HCT116 (cell line): ENCODE measurements at regions not wholly inside any gene's neighbourhood (a gene's known extent, or its start where the extent isn't known, plus 50 kb on each side); places are given as distances from the start of the nearest gene placed in this dataset.

Source experiments
- ATAC-seq: fragments of 200-7000 bp; cut with Tn5 transposase; 2 replicates; pipeline ENCODE4 v1.9.1; 2020; ENCODE audit warnings: mild to moderate bottlenecking, moderate library complexity
- BruUV-seq: library from RNA; stranded (reverse); fragments of 400-500 nt; replicated peaks from 2 replicates; lab custom pipeline; 2021; lab: Mats Ljungman, UMichigan
- CTCF ChIA-PET: fragments of 300-600 bp; sonication (Branson Sonifier 250); formaldehyde crosslinking; loops from one replicate; lab custom pipeline; 2021; ENCODE audit warnings: antibody characterized with exemption; lab: Charles Lee
- POLR2A ChIA-PET: fragments of 300-600, 350-600 bp; sonication (Branson Sonifier 250); formaldehyde crosslinking; loops from one replicate; lab custom pipeline; 2021; ENCODE audit warnings: antibody characterized with exemption; lab: Charles Lee
- RAD21 ChIA-PET, 2 experiments: fragments of 300-600 bp; sonication (Branson Sonifier 250); formaldehyde crosslinking; loops; one replicate each; lab custom pipeline; 2023; ENCODE audit warnings: low total read pairs in 2 of 2; ENCODE audit not compliant: uncharacterized antibody in 2 of 2, unreplicated experiment in 2 of 2, low non-redundant PET in 1 of 2; lab: Charles Lee
- DNase-seq: peaks from one replicate; pipeline ENCODE4 v3.0.0-alpha.2; 2010; ENCODE audit warnings: low read depth, low spot score
- H2AFZ ChIP-seq: fragments of 200-600 bp; shearing (Covaris generic), sonication (generic); 2 replicates; pipeline ENCODE4 v1.6.1; 2017; ENCODE audit warnings: low read depth, mixed run types, mixed read lengths, antibody characterized with exemption, low read length; ENCODE audit not compliant: poor library complexity, severe bottlenecking
- H3K27ac ChIP-seq: 2 replicates; pipeline ENCODE4 v1.5.1; 2012; ENCODE audit warnings: low read depth, low read length
- H3K27me3 ChIP-seq: fragments of 200-600 bp; sonication (generic); 2 replicates; pipeline ENCODE4 v1.6.1; 2016; ENCODE audit warnings: mixed run types, low read length, mixed read lengths; ENCODE audit not compliant: insufficient read depth
- H3K36me3 ChIP-seq, 2 experiments: fragments of 200-500 bp in 1 of 2; fragments of 200-600 bp in 1 of 2; sonication (Bioruptor generic) in 1 of 2; sonication (generic) in 1 of 2; 2 replicates each; pipeline versions ENCODE4 v1.5.1 to v1.6.1; 2014 to 2016; ENCODE audit warnings: low read length in 2 of 2, inconsistent platforms in 1 of 2, mixed read lengths in 1 of 2, mixed run types in 1 of 2; ENCODE audit not compliant: insufficient read depth in 2 of 2, control insufficient read depth in 1 of 2
- H3K4me1 ChIP-seq, 2 experiments: fragments of 200-600 bp in 1 of 2; sonication (generic) in 1 of 2; 2 replicates each; pipeline versions ENCODE4 v1.5.1 to v1.6.1; 2012 to 2017; ENCODE audit warnings: low read length in 2 of 2, inconsistent platforms in 1 of 2, mild to moderate bottlenecking in 1 of 2, mixed read lengths in 1 of 2, mixed run types in 1 of 2, moderate library complexity in 1 of 2; ENCODE audit not compliant: insufficient read depth in 2 of 2, control insufficient read depth in 1 of 2
- H3K4me2 ChIP-seq: fragments of 200-600 bp; sonication (generic); 2 replicates; pipeline ENCODE4 v1.6.1; 2017; ENCODE audit warnings: mixed run types, low read length, mixed read lengths
- H3K4me3 ChIP-seq, 2 experiments: fragments of 200-600 bp in 1 of 2; sonication (generic) in 1 of 2; replicated peaks in 1 of 2; 2 replicates each; pipeline ENCODE4 v1.5.1; 2011 to 2016; ENCODE audit warnings: low read length in 2 of 2, control low read depth in 1 of 2, low read depth in 1 of 2, mild to moderate bottlenecking in 1 of 2, mixed read lengths in 1 of 2, mixed run types in 1 of 2
- H3K79me2 ChIP-seq: fragments of 200-600 bp; sonication (generic); 2 replicates; pipeline ENCODE4 v1.6.1; 2017; ENCODE audit warnings: mild to moderate bottlenecking, mixed run types, low read length, moderate library complexity, mixed read lengths; ENCODE audit not compliant: insufficient read depth
- H3K9ac ChIP-seq: fragments of 200-600 bp; sonication (generic); 2 replicates; pipeline ENCODE4 v1.6.1; 2016; ENCODE audit warnings: low read length, mixed read lengths
- H3K9me2 ChIP-seq: fragments of 200-600 bp; sonication (generic), shearing (Covaris generic); 2 replicates; pipeline ENCODE4 v1.6.1; 2017; ENCODE audit warnings: mixed run types, mild to moderate bottlenecking, moderate library complexity; ENCODE audit not compliant: insufficient read depth
- H3K9me3 ChIP-seq, 2 experiments: fragments of 200-500 bp in 1 of 2; fragments of 200-600 bp in 1 of 2; sonication (Bioruptor generic) in 1 of 2; sonication (generic) in 1 of 2; 2 replicates each; pipeline ENCODE4 v1.6.1; 2014 to 2017; ENCODE audit warnings: low read length in 2 of 2, mixed read lengths in 2 of 2, inconsistent platforms in 1 of 2, low read depth in 1 of 2, mild to moderate bottlenecking in 1 of 2, mixed run types in 1 of 2, moderate library complexity in 1 of 2; ENCODE audit not compliant: control insufficient read depth in 1 of 2, insufficient read depth in 1 of 2
- H4K20me1 ChIP-seq: fragments of 200-600 bp; sonication (generic), shearing (Covaris generic); 2 replicates; pipeline ENCODE4 v1.6.1; 2017; ENCODE audit warnings: mixed run types, mild to moderate bottlenecking, moderate library complexity; ENCODE audit not compliant: insufficient read depth
- CEBPB ChIP-seq: IDR thresholded peaks from 2 replicates; pipeline ENCODE4 v1.6.1; 2012; ENCODE audit warnings: low read depth
- FOSL1 ChIP-seq: IDR thresholded peaks from 2 replicates; pipeline ENCODE4 v1.6.1; 2012; ENCODE audit warnings: low read depth
- JUND ChIP-seq: IDR thresholded peaks from 2 replicates; pipeline ENCODE4 v1.6.1; 2012
- MAX ChIP-seq: IDR thresholded peaks from 2 replicates; pipeline ENCODE4 v1.6.1; 2012
- RAD21 ChIP-seq: IDR thresholded peaks from 2 replicates; pipeline ENCODE4 v1.6.1; 2012; ENCODE audit warnings: low read depth, mild to moderate bottlenecking
- REST ChIP-seq: IDR thresholded peaks from 2 replicates; pipeline ENCODE4 v1.6.1; 2012; ENCODE audit warnings: low read depth
- TCF7L2 ChIP-seq: IDR thresholded peaks from 2 replicates; pipeline ENCODE4 v1.7.0; 2011; ENCODE audit warnings: borderline replicate concordance, inconsistent platforms; ENCODE audit not compliant: insufficient read depth, insufficient read length; ENCODE audit errors: extremely low read depth
- YY1 ChIP-seq: IDR thresholded peaks from 2 replicates; pipeline ENCODE4 v1.6.1; 2011; ENCODE audit warnings: low read length, low read depth, moderate library complexity, mild to moderate bottlenecking; ENCODE audit not compliant: insufficient replicate concordance; ENCODE audit errors: extremely low read depth
- ZFX ChIP-seq: fragments of 450-650 bp; IDR thresholded peaks from 2 replicates; pipeline ENCODE4 v1.6.1; 2017
- intact Hi-C: fragments of 100-400 bp; cut with micrococcal nuclease; formaldehyde crosslinking; loops from 2 replicates; pipeline ENCODE4 v1.10.0; 2022
- TF ChIP-seq, protein P1 (sequence below), 3 experiments: fragments of 200-600 bp in 1 of 3; sonication (generic) in 1 of 3; IDR thresholded peaks in 2 of 3; conservative IDR thresholded peaks in 1 of 3; 2 replicates each; pipeline ENCODE4 v1.5.1; 2012 to 2017; ENCODE audit warnings: low read depth in 2 of 3, low read length in 2 of 3, antibody characterized with exemption in 1 of 3, borderline replicate concordance in 1 of 3, control low read depth in 1 of 3, mild to moderate bottlenecking in 1 of 3, mixed read lengths in 1 of 3, mixed run types in 1 of 3, moderate library complexity in 1 of 3; ENCODE audit not compliant: insufficient read depth in 1 of 3

DNA sequence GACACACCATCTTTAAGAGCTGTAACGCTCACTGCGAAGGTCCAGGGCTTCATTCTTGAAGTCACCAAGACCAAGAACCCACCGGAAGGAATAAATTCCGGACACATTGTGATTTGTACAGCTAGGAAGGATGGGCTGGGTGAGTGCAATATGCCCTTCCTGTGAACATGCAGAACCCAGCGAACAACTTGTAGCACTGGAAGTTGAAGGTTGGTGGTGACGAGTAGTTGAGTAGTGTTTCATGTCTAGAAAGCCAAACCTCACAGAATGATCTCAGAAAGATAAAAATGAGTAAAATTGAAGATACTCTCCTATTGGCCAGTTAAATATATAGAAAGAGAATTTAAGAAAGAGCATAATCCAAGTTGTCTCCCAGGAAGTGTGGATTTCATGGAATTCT lies 462.2 kb upstream of the CFAP20DC start:
- H3K4me2 ChIP-seq = no peak overlapping the region
- CTCF ChIA-PET = no interaction called here
- BruUV-seq = no TSS peak
- ATAC-seq (no peak), DNase-seq (no peak)
- no peak overlapping the region for H3K4me3 ChIP-seq
- TF ChIP-seq YY1 (no peak), MAX (no peak), REST (no peak)
- H3K9me2 ChIP-seq = no peaks in the 10 kb centered on the region
- RAD21 ChIA-PET = no interaction called here
- no peaks in the 10 kb centered on the region for H3K79me2 ChIP-seq
- H3K27ac ChIP-seq = no peak overlapping the region
- intact Hi-C loops = no loop called here
- POLR2A ChIA-PET = no interaction called here
- no peak overlapping the region for H2AFZ ChIP-seq
- H3K9ac ChIP-seq = no peak overlapping the region
- peaks cover 25% of the 10 kb centered on the region for H3K27me3 ChIP-seq
- H3K4me1 ChIP-seq = no peaks in the 10 kb centered on the region
- no peaks in the 10 kb centered on the region for H3K9me3 ChIP-seq
- no peaks in the 10 kb centered on the region for H4K20me1 ChIP-seq
- no peaks in the 10 kb centered on the region for H3K36me3 ChIP-seq

DNA sequence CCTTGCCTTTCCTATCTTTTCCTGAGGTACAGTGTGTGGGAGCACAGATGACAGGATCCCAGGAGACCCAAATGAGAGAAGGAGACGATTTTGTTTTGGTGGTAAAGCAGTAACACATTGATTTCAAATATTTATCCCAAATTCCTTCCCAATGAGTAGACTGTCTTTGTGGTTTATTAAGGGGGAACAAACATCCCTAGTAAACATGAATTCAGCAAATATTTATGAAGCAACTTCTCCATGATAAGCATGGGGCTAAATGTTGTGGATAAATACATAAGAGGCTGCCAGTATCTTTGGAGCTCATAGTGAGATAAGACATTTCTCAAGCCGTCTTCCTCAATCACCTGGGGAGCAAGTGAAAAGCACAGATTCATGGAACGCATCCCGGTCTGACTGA lies 460.8 kb upstream of the CFAP20DC start:
- no peaks in the 10 kb centered on the region for H3K9me3 ChIP-seq
- DNase-seq = no peak
- peaks cover 31% of the 10 kb centered on the region for H3K27me3 ChIP-seq
- CTCF ChIA-PET = no interaction called here
- H3K9me2 ChIP-seq = no peaks in the 10 kb centered on the region
- no peaks in the 10 kb centered on the region for H3K79me2 ChIP-seq
- BruUV-seq = no TSS peak
- H3K27ac ChIP-seq = no peak overlapping the region
- H3K36me3 ChIP-seq = no peaks in the 10 kb centered on the region
- intact Hi-C loops = no loop called here
- no peak overlapping the region for H3K4me3 ChIP-seq
- H4K20me1 ChIP-seq = no peaks in the 10 kb centered on the region
- H3K4me1 ChIP-seq = no peaks in the 10 kb centered on the region
- no peak overlapping the region for H2AFZ ChIP-seq
- POLR2A ChIA-PET = no interaction called here
- no peak for ATAC-seq
- H3K9ac ChIP-seq = no peak overlapping the region
- no peak overlapping the region for H3K4me2 ChIP-seq
- RAD21 ChIA-PET = no interaction called here
- TF ChIP-seq ZFX (no peak), RAD21 (no peak), REST (no peak), JUND (no peak), CEBPB (no peak), FOSL1 (no peak), MAX (no peak), TCF7L2 (no peak)
- TF ChIP-seq, protein P1, sequence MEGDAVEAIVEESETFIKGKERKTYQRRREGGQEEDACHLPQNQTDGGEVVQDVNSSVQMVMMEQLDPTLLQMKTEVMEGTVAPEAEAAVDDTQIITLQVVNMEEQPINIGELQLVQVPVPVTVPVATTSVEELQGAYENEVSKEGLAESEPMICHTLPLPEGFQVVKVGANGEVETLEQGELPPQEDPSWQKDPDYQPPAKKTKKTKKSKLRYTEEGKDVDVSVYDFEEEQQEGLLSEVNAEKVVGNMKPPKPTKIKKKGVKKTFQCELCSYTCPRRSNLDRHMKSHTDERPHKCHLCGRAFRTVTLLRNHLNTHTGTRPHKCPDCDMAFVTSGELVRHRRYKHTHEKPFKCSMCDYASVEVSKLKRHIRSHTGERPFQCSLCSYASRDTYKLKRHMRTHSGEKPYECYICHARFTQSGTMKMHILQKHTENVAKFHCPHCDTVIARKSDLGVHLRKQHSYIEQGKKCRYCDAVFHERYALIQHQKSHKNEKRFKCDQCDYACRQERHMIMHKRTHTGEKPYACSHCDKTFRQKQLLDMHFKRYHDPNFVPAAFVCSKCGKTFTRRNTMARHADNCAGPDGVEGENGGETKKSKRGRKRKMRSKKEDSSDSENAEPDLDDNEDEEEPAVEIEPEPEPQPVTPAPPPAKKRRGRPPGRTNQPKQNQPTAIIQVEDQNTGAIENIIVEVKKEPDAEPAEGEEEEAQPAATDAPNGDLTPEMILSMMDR (IDR thresholded peaks at IDR 0.05 in 2 of 3, conservative IDR thresholded peaks at IDR 0.05 in 1 of 3; ENCODE audit: borderline replicate concordance in 1 of 3, insufficient read depth in 1 of 3, low read depth in 2 of 3, low read length in 2 of 3) = no peak
